Activated T-cell treated with anti-CD3 and anti-CD28 coated beads, Interleukin-2, amount 50 U/mL, for 48 hours (primary cell): ENCODE measurements at regions not wholly inside any gene's neighbourhood (a gene's known extent, or its start where the extent isn't known, plus 50 kb on each side); places are given as distances from the start of the nearest gene placed in this dataset.

Experiments
- DNase-seq, 2 experiments: peaks; one replicate each; pipeline ENCODE4 v3.0.0-alpha.2; 2020

- no peak for DNase-seq
Observed at GRCh38 chr20:21820688-21821087, 115.2 kb downstream of the PAX1 start.

- DNase-seq = no peak
Observed at GRCh38 chr20:21820045-21820444, 114.6 kb downstream of the PAX1 start.

GRCh38 chr20:21812379-21812778 lies 106.9 kb downstream of the PAX1 start:
- DNase-seq = no peak

- no peak for DNase-seq
Observed at GRCh38 chr20:21809961-21810523, 104.6 kb downstream of the PAX1 start.

GRCh38 chr20:21808863-21809664 lies 103.6 kb downstream of the PAX1 start:
- DNase-seq = peak; percentile 50 to 51

- no peak for DNase-seq
Observed at GRCh38 chr20:21808139-21808538, 102.7 kb downstream of the PAX1 start.

GRCh38 chr20:21804802-21805201 lies 99.3 kb downstream of the PAX1 start:
- no peak for DNase-seq

- no peak for DNase-seq
Observed at GRCh38 chr20:21801193-21801592, 95.7 kb downstream of the PAX1 start.

- no peak for DNase-seq
Observed at GRCh38 chr20:21798384-21798783, 92.9 kb downstream of the PAX1 start.

GRCh38 chr20:21796059-21796458 lies 90.6 kb downstream of the PAX1 start:
- no peak for DNase-seq

GRCh38 chr20:21788082-21788481 lies 82.6 kb downstream of the PAX1 start:
- no peak for DNase-seq

- DNase-seq = no peak
Observed at GRCh38 chr20:21781446-21782075, 76.1 kb downstream of the PAX1 start.

- no peak for DNase-seq
Observed at GRCh38 chr20:21780528-21780927, 75.1 kb downstream of the PAX1 start.
